Gastroesophageal sphincter (tissue), 3 donors: ENCODE measurements at regions not wholly inside any gene's neighbourhood (a gene's known extent, or its start where the extent isn't known, plus 50 kb on each side); places are given as distances from the start of the nearest gene placed in this dataset.

Experiments used
- CTCF ChIP-seq, 4 experiments: fragments of 200-600 bp in 2 of 4; fragments of 450-650 bp in 2 of 4; sonication (generic) in 1 of 4; IDR thresholded peaks; one replicate each; pipeline ENCODE4 v1.5.1; 2017 to 2019; ENCODE audit warnings: antibody characterized with exemption in 4 of 4, mild to moderate bottlenecking in 2 of 4, moderate library complexity in 2 of 4
- POLR2AphosphoS5 ChIP-seq: sonication (generic); formaldehyde crosslinking; IDR thresholded peaks from one replicate; pipeline ENCODE4 v1.6.1; 2017; ENCODE audit warnings: antibody characterized with exemption

GRCh38 chr16:6708576-6709215, 623.9 kb upstream of the RBFOX1 start:
- TF ChIP-seq CTCF (IDR thresholded peaks at IDR 0.05) (no peak), POLR2AphosphoS5 (no peak)
